ENCODE measurements at regions not wholly inside any gene's neighbourhood (a gene's known extent, or its start where the extent isn't known, plus 50 kb on each side); places are given as distances from the start of the nearest gene placed in this dataset.

- no peak for DNase-seq (ENCODE audit: low read depth, low spot score)
- in situ Hi-C loops (cut with HindIII; ENCODE audit: low pct_unique_long_range_greater_than_20kb, low sequenced_read_pairs) = no loop called here
These were observed 85.4 kb upstream of the VOPP1 start for GRCh38 chr7:55657654-55658053.

- in situ Hi-C loops (cut with HindIII; ENCODE audit: low pct_unique_long_range_greater_than_20kb, low sequenced_read_pairs) = no loop called here
- no peak for DNase-seq (ENCODE audit: low read depth, low spot score)
These were observed 78.8 kb upstream of the VOPP1 start for GRCh38 chr7:55651057-55651456.

DNA sequence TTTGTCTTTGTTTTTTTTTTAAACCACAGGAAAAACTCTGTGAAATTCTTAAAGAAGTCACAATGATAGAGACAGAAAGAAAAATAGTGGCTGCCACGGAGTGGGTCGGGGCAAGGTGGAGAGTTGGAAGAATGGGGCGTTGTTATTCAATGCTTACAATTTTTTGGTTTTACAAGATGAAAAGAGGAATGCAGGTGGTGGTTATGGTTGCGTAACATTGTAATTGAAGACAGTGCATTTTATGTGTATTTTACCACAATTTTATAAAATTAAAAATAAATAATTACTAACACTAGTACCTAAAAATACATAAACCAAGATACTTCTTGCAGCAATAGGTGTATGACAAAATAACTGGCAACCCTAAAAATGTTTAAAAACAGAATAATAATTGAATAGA, 76.9 kb upstream of the VOPP1 start:
- no peak for DNase-seq (ENCODE audit: low read depth, low spot score)
- in situ Hi-C loops (cut with HindIII; ENCODE audit: low pct_unique_long_range_greater_than_20kb, low sequenced_read_pairs) = no loop called here

- in situ Hi-C loops (cut with HindIII; ENCODE audit: low pct_unique_long_range_greater_than_20kb, low sequenced_read_pairs) = no loop called here
- DNase-seq (ENCODE audit: low read depth, low spot score) = no peak
These were observed 72.3 kb upstream of the VOPP1 start for GRCh38 chr7:55644567-55644966.

DNA sequence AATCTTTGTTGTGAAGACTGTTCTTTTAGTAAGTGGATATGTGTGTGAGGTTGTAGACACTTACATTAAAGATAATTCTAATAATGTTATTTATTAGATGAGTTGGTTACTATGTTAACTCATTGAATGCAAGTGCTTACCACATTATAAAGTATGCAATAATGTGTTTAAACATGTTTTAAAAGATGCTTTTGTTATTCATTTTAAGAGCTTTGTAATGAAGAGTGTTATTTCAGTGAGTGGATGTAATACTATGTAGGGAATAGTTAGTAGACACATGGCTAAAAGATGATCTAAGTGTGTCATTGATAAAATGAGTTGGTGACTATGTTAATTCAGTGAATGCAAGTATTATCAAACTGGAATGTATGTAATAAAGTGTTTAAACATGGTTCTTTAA, 70.0 kb upstream of the VOPP1 start:
- in situ Hi-C loops (cut with HindIII; ENCODE audit: low pct_unique_long_range_greater_than_20kb, low sequenced_read_pairs) = no loop called here
- no peak for DNase-seq (ENCODE audit: low read depth, low spot score)

DNA sequence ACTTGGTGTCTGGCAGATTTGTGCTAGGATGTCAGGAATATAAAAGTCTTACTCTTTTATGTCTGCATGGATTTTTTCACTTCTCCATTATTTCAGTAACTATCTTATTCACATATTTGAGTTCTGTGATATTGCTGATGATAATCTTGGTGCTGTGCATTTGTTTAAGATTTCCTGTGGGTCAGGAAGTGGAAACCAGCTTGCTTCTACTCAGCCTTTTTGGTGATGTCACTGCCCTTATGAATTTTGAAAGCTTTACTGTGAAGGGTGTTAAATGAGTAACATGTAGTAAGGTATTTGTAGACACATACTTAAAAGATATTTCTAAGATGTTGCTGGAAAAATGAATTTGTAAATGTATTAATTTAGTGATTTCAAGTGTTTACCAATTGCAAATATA, 69.5 kb upstream of the VOPP1 start:
- in situ Hi-C loops (cut with HindIII; ENCODE audit: low pct_unique_long_range_greater_than_20kb, low sequenced_read_pairs) = no loop called here
- no peak for DNase-seq (ENCODE audit: low read depth, low spot score)

- peak; percentile 91 for DNase-seq (ENCODE audit: low read depth, low spot score)
- in situ Hi-C loops (cut with HindIII; ENCODE audit: low pct_unique_long_range_greater_than_20kb, low sequenced_read_pairs) = no loop called here
These were observed 69.0 kb upstream of the VOPP1 start for GRCh38 chr7:55641273-55641691.

GRCh38 chr7:55639640-55640039, 67.3 kb upstream of the VOPP1 start:
- in situ Hi-C loops (cut with HindIII; ENCODE audit: low pct_unique_long_range_greater_than_20kb, low sequenced_read_pairs) = no loop called here
- DNase-seq (ENCODE audit: low read depth, low spot score) = no peak

GRCh38 chr7:55629051-55629677, 56.9 kb upstream of the VOPP1 start:
- in situ Hi-C loops (cut with HindIII; ENCODE audit: low pct_unique_long_range_greater_than_20kb, low sequenced_read_pairs) = no loop called here
- DNase-seq (ENCODE audit: low read depth, low spot score) = no peak

DNA sequence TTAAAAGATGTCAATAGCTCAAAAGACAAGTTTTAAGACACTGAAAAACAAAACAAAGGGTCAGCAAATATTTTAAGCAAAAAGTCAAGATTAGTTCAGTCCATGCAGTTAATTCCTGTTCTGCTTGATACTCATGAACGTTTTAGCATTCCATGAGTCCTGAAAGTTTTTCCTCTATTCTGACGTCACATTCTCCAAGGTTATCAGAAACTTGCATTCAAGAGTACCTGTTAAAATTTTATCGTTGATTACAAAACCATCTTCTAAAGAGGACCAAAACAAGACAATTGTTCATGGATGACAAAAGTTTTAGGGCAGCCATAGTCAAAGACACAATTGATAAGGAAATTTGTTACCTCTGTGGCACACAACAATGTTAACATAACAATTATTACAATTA, 52.5 kb upstream of the VOPP1 start:
- in situ Hi-C loops (cut with HindIII; ENCODE audit: low pct_unique_long_range_greater_than_20kb, low sequenced_read_pairs) = no loop called here

GRCh38 chr7:55623617-55624016, 51.3 kb upstream of the VOPP1 start:
- peak; percentile 15 for DNase-seq (ENCODE audit: low read depth, low spot score)
- in situ Hi-C loops (cut with HindIII; ENCODE audit: low pct_unique_long_range_greater_than_20kb, low sequenced_read_pairs) = no loop called here

More for the DNA sequence above, 52.5 kb upstream of the VOPP1 start:
- no peak for DNase-seq (ENCODE audit: low read depth, low spot score)

GRCh38 chr7:55622241-55622640, 49.9 kb upstream of the VOPP1 start:
- in situ Hi-C loops (cut with HindIII; ENCODE audit: low pct_unique_long_range_greater_than_20kb, low sequenced_read_pairs) = no loop called here
- DNase-seq (ENCODE audit: low read depth, low spot score) = peak; percentile 50

Small RNA genes lying in the stretch of these regions (small RNA-seq; reads per million reads assigned to genes)
- gene RNU6-389P = 0 reads per million in 2 experiments
- gene SUMO2P3 = 0 reads per million in 2 experiments

Measured in SK-MEL-5 (cell line).